ENCODE measurements at regions not wholly inside any gene's neighbourhood (a gene's known extent, or its start where the extent isn't known, plus 50 kb on each side); places are given as distances from the start of the nearest gene placed in this dataset.

DNA sequence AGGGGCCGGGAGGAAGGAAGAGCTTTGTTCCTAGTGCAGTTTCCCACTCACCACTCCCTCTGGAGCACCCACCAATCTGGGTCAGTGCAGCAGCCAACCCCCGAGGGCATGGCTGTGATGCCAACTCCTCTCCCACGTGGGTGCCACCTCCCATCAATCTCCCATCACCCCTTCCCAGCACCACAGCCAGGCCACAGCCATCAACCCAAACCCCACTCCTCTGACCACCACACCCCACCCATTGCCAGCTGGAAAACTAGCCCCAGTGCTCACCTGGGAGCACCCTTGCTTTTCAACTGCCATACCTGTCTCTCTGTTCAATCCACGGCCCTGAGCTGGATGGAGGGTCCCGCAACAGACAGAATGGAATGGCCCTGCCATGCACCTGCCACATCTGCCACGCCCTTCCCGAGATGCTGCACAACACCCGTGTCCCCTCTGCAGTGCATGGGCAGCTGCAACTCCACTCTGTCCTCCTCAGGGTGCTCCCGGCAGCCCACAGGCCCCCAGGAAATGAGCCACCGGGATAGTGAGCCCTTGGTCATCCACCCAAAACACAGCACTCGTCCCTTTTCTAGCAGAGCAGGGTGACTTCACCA lies 112.4 kb upstream of the ID2 start:
- Histone ChIP-seq H3K79me2 (ENCODE audit: insufficient read depth, low read depth) (no peaks in the 10 kb centered on the region), H3K27me3 (ENCODE audit: insufficient read depth, low read depth) (no peaks in the 10 kb centered on the region), H3K9ac (no peak overlapping the region), H3K4me1 (ENCODE audit: low read depth, poor library complexity, severe bottlenecking) (no peaks in the 10 kb centered on the region), H3K4me2 (no peak overlapping the region), H2AFZ (ENCODE audit: low read depth) (no peak overlapping the region), H3K4me3 (IDR thresholded peaks at IDR 0.05; ENCODE audit: insufficient read depth, low read depth, low read length) (no peak overlapping the region), H4K20me1 (ENCODE audit: insufficient read depth) (no peaks in the 10 kb centered on the region), H3K27ac (no peak overlapping the region), H3K36me3 (ENCODE audit: insufficient read depth) (no peaks in the 10 kb centered on the region)
- TF ChIP-seq, protein P1, sequence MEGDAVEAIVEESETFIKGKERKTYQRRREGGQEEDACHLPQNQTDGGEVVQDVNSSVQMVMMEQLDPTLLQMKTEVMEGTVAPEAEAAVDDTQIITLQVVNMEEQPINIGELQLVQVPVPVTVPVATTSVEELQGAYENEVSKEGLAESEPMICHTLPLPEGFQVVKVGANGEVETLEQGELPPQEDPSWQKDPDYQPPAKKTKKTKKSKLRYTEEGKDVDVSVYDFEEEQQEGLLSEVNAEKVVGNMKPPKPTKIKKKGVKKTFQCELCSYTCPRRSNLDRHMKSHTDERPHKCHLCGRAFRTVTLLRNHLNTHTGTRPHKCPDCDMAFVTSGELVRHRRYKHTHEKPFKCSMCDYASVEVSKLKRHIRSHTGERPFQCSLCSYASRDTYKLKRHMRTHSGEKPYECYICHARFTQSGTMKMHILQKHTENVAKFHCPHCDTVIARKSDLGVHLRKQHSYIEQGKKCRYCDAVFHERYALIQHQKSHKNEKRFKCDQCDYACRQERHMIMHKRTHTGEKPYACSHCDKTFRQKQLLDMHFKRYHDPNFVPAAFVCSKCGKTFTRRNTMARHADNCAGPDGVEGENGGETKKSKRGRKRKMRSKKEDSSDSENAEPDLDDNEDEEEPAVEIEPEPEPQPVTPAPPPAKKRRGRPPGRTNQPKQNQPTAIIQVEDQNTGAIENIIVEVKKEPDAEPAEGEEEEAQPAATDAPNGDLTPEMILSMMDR (conservative IDR thresholded peaks at IDR 0.05; ENCODE audit: low read depth, low read length), result no peak

DNA sequence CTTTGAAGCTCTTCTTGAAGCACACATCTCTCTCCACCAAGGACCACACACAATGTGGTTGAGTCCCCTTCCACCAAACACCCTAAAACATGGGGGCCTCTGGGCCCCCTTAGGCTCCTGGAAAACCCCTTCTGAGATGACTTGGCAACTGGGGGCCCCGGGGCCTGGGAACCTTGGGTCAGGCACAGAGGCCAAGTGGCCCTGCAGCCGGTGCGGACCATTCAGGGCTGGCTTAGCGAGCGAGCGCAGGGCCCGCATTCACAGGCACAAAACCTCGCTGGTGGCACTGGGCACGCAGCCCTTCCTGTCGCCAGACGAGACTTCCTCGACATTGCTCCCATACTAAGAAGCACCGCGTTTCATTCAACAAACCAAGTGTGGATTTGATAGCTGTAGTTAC lies 111.2 kb upstream of the ID2 start:
- Histone ChIP-seq H3K79me2 (ENCODE audit: insufficient read depth, low read depth) (no peaks in the 10 kb centered on the region), H3K4me3 (IDR thresholded peaks at IDR 0.05; ENCODE audit: insufficient read depth, low read depth, low read length) (no peak overlapping the region), H2AFZ (ENCODE audit: low read depth) (no peak overlapping the region), H3K36me3 (ENCODE audit: insufficient read depth) (no peaks in the 10 kb centered on the region), H3K4me2 (no peak overlapping the region), H3K9ac (no peak overlapping the region), H3K4me1 (ENCODE audit: low read depth, poor library complexity, severe bottlenecking) (no peaks in the 10 kb centered on the region), H4K20me1 (ENCODE audit: insufficient read depth) (no peaks in the 10 kb centered on the region), H3K27me3 (ENCODE audit: insufficient read depth, low read depth) (no peaks in the 10 kb centered on the region), H3K27ac (no peak overlapping the region)
- TF ChIP-seq, protein P1 (conservative IDR thresholded peaks at IDR 0.05; ENCODE audit: low read depth, low read length), result no peak

DNA sequence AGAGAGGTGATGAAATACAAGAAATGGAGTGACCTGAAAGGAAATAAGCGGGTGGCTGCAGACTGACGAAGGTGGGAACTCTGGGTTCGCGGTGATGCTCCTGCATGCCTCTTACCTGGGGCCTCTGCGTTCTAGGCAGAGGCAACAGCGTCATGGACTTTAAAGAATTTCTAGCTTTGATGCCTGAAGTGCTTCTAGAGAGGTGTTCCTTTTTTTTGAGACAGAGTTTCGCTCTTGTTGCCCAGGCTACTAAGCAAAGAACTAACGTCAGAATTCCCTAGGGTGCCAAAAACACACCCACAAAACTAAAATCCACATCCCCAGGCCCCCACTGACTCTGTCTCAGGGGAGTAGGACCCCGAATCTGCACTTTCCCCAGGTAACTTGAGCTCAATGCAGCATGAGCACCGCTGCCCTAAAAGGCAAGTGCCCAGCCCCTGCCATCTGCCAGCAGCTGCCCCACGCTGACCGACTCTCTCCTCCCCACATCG lies 110.5 kb upstream of the ID2 start:
- Histone ChIP-seq H3K79me2 (ENCODE audit: insufficient read depth, low read depth) (no peaks in the 10 kb centered on the region), H3K36me3 (ENCODE audit: insufficient read depth) (no peaks in the 10 kb centered on the region), H3K4me3 (IDR thresholded peaks at IDR 0.05; ENCODE audit: insufficient read depth, low read depth, low read length) (no peak overlapping the region), H2AFZ (ENCODE audit: low read depth) (no peak overlapping the region), H3K4me1 (ENCODE audit: low read depth, poor library complexity, severe bottlenecking) (no peaks in the 10 kb centered on the region), H3K9ac (no peak overlapping the region), H4K20me1 (ENCODE audit: insufficient read depth) (no peaks in the 10 kb centered on the region), H3K4me2 (no peak overlapping the region), H3K27me3 (ENCODE audit: insufficient read depth, low read depth) (no peaks in the 10 kb centered on the region), H3K27ac (no peak overlapping the region)
- TF ChIP-seq, protein P1 (conservative IDR thresholded peaks at IDR 0.05; ENCODE audit: low read depth, low read length), result no peak

DNA sequence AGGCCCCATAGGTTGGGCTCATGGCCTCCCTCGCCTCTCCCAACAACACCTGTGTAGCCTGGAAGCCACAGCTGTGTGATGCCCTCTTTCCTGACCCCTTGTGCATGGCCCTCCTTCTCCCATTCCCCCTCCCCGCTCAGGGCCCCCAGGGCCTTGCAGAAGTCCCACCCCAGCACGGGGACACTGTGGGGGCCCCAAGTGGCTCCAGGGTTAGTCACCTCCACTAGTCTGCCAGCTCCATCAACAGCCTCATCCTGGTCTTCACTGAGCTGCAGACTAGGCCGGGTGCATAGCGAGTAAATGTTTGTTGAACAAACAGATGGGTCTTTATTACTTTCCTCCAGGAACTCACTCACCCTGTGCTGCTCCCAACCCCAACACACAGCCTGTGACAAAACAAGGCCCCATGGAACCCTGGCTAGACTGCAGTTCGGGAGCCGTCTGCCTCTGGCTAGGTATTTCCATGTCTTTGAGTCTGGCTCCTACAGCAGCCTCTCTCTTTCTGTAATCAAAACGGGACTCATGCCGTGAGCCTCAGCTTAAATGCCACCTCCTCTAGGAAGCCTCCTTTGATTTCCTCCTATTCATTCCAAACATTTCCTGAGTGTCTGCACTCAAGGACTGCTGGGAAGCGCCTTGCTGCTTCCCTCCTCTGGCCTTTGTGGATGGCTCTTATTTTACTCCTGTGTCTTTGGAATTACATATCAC lies 109.9 kb upstream of the ID2 start:
- H2AFZ ChIP-seq (ENCODE audit: low read depth), result no peak overlapping the region
- H3K79me2 ChIP-seq (ENCODE audit: insufficient read depth, low read depth), result no peaks in the 10 kb centered on the region
- H3K9ac ChIP-seq, result no peak overlapping the region
- no peaks in the 10 kb centered on the region for H4K20me1 ChIP-seq (ENCODE audit: insufficient read depth)
- no peak overlapping the region for H3K27ac ChIP-seq
- H3K4me2 ChIP-seq, result no peak overlapping the region
- H3K4me3 ChIP-seq (IDR thresholded peaks at IDR 0.05; ENCODE audit: insufficient read depth, low read depth, low read length), result no peak overlapping the region
- H3K27me3 ChIP-seq (ENCODE audit: insufficient read depth, low read depth), result no peaks in the 10 kb centered on the region
- H3K36me3 ChIP-seq (ENCODE audit: insufficient read depth), result no peaks in the 10 kb centered on the region
- TF ChIP-seq, protein P1 (conservative IDR thresholded peaks at IDR 0.05; ENCODE audit: low read depth, low read length), result no peak
- no peaks in the 10 kb centered on the region for H3K4me1 ChIP-seq (ENCODE audit: low read depth, poor library complexity, severe bottlenecking)

Measured in KMS-11 (cell line).